CD4-positive, alpha-beta T cell (primary cell): ENCODE measurements at regions not wholly inside any gene's neighbourhood (a gene's known extent, or its start where the extent isn't known, plus 50 kb on each side); places are given as distances from the start of the nearest gene placed in this dataset.

ENCODE experiments used
- ATAC-seq: fragments of 200-7000 bp; cut with Tn5 transposase; one replicate; pipeline ENCODE4 v1.10.0; 2022; ENCODE audit warnings: mild to moderate bottlenecking; ENCODE audit not compliant: poor library complexity
- CTCF ChIA-PET: fragments of 350-600 bp; sonication (Branson Sonifier 250); formaldehyde crosslinking; loops from one replicate; lab custom pipeline; 2021; ENCODE audit warnings: antibody characterized with exemption, inconsistent platforms; lab: Charles Lee
- POLR2A ChIA-PET: fragments of 350-600 bp; sonication (Branson Sonifier 250); formaldehyde crosslinking; loops from one replicate; lab custom pipeline; 2021; ENCODE audit warnings: antibody characterized with exemption, inconsistent platforms; lab: Charles Lee
- DNase-seq, 14 experiments: peaks; one replicate each; pipeline ENCODE4 v3.0.0-alpha.2; 2013 to 2020; ENCODE audit warnings: mixed read lengths in 2 of 14
- H3K27ac ChIP-seq, 2 donors: one replicate each; pipeline versions ENCODE4 v1.5.1 to v1.7.0; 2013; ENCODE audit warnings: low read length in 2 of 2, low read depth in 1 of 2, mild to moderate bottlenecking in 1 of 2
- H3K27me3 ChIP-seq, 2 experiments: 1 replicate in 1 of 2; 2 replicates in 1 of 2; pipeline versions ENCODE4 v1.6.1 to v1.7.0; 2013; ENCODE audit warnings: low read length in 2 of 2, control low read depth in 1 of 2, mild to moderate bottlenecking in 1 of 2, moderate library complexity in 1 of 2; ENCODE audit not compliant: insufficient read depth in 2 of 2, control insufficient read depth in 1 of 2
- H3K36me3 ChIP-seq: one replicate; pipeline ENCODE4 v1.6.1; 2013; ENCODE audit warnings: low read length, control low read depth; ENCODE audit not compliant: insufficient read depth
- H3K4me1 ChIP-seq: one replicate; pipeline ENCODE4 v1.6.1; 2013; ENCODE audit warnings: low read length, control low read depth; ENCODE audit not compliant: insufficient read depth
- H3K4me3 ChIP-seq: one replicate; pipeline ENCODE4 v1.5.1; 2013; ENCODE audit warnings: mild to moderate bottlenecking, low read length, moderate library complexity
- H3K9me3 ChIP-seq, 2 experiments: 1 replicate in 1 of 2; 2 replicates in 1 of 2; pipeline versions ENCODE4 v1.6.1 to v1.7.0; 2013; ENCODE audit warnings: low read length in 2 of 2, mild to moderate bottlenecking in 2 of 2, control low read depth in 1 of 2, moderate library complexity in 1 of 2; ENCODE audit not compliant: control insufficient read depth in 1 of 2, insufficient read depth in 1 of 2
- H3K27ac Mint-ChIP-seq: one replicate; pipeline ENCODE4 v1.8.0; 2020; ENCODE audit warnings: mixed read lengths
- H3K27me3 Mint-ChIP-seq: one replicate; pipeline ENCODE4 v1.8.0; 2021; ENCODE audit warnings: mixed read lengths
- H3K36me3 Mint-ChIP-seq: one replicate; pipeline ENCODE4 v1.8.0; 2021; ENCODE audit warnings: low read depth, mixed read lengths
- H3K4me1 Mint-ChIP-seq: one replicate; pipeline ENCODE4 v1.8.0; 2021; ENCODE audit warnings: low read depth, mixed read lengths
- H3K4me3 Mint-ChIP-seq: one replicate; pipeline ENCODE4 v1.8.0; 2020; ENCODE audit warnings: mild to moderate bottlenecking, mixed read lengths
- H3K9me3 Mint-ChIP-seq: one replicate; pipeline ENCODE4 v1.8.0; 2020; ENCODE audit warnings: mixed read lengths
- CTCF ChIP-seq: fragments of 200-600 bp; IDR thresholded peaks from one replicate; pipeline ENCODE4 v1.8.0; 2022; ENCODE audit warnings: antibody characterized with exemption, mild to moderate bottlenecking
- intact Hi-C, 2 experiments: fragments of 100-400 bp; cut with DNase I in 1 of 2; cut with micrococcal nuclease in 1 of 2; formaldehyde crosslinking; loops; one replicate each; pipeline versions ENCODE4 v1.15.1 to v1.9.0; 2023 to 2025; cut with DNase I, micrococcal nuclease

- no peak overlapping the region for H3K4me3 ChIP-seq
- Mint-ChIP-seq H3K9me3 (no peaks in the 10 kb centered on the region), H3K4me1 (no peaks in the 10 kb centered on the region), H3K27ac (no peak overlapping the region), H3K4me3 (no peak overlapping the region), H3K36me3 (no peaks in the 10 kb centered on the region), H3K27me3 (no peaks in the 10 kb centered on the region)
- intact Hi-C loops: no loop called here
- ChIA-PET POLR2A (no interaction called here), CTCF (no interaction called here)
- no peak for ATAC-seq
- no peak for TF ChIP-seq CTCF
- DNase-seq: no peak
- H3K36me3 ChIP-seq: no peaks in the 10 kb centered on the region
- H3K9me3 ChIP-seq: no peaks in the 10 kb centered on the region
- H3K27ac ChIP-seq: no peak overlapping the region
- no peaks in the 10 kb centered on the region for H3K27me3 ChIP-seq
- no peaks in the 10 kb centered on the region for H3K4me1 ChIP-seq
Measured at GRCh38 chr18:22063672-22064071, 105.7 kb upstream of the GATA6 start.

- no peaks in the 10 kb centered on the region for H3K36me3 ChIP-seq
- intact Hi-C loops: no loop called here
- no peak for ATAC-seq
- no peak overlapping the region for H3K4me3 Mint-ChIP-seq
- no peaks in the 10 kb centered on the region for H3K27me3 ChIP-seq
- H3K27ac Mint-ChIP-seq: no peak overlapping the region
- H3K9me3 ChIP-seq: peaks cover 0 to 4% of the 10 kb centered on the region in 2 experiments
- no peaks in the 10 kb centered on the region for H3K27me3 Mint-ChIP-seq
- no peak for TF ChIP-seq CTCF
- H3K9me3 Mint-ChIP-seq: no peaks in the 10 kb centered on the region
- no peaks in the 10 kb centered on the region for H3K4me1 Mint-ChIP-seq
- no peaks in the 10 kb centered on the region for H3K4me1 ChIP-seq
- H3K27ac ChIP-seq: no peak overlapping the region
- no peaks in the 10 kb centered on the region for H3K36me3 Mint-ChIP-seq
- POLR2A ChIA-PET: no interaction called here
- no peak overlapping the region for H3K4me3 ChIP-seq
- no peak for DNase-seq
- CTCF ChIA-PET: no interaction called here
Measured at GRCh38 chr18:22064581-22064980, 104.8 kb upstream of the GATA6 start.

- H3K4me3 Mint-ChIP-seq: no peak overlapping the region
- DNase-seq: no peak
- CTCF ChIA-PET: no interaction called here
Measured at GRCh38 chr18:22065311-22065710, 104.1 kb upstream of the GATA6 start.

More at GRCh38 chr18:22065311-22065710, 104.1 kb upstream of the GATA6 start:
- H3K27ac ChIP-seq: no peak overlapping the region
- intact Hi-C loops: no loop called here
- H3K4me1 ChIP-seq: no peaks in the 10 kb centered on the region
- H3K4me3 ChIP-seq: no peak overlapping the region
- no peak overlapping the region for H3K27ac Mint-ChIP-seq
- no peaks in the 10 kb centered on the region for H3K36me3 ChIP-seq
- no peak for ATAC-seq
- H3K27me3 ChIP-seq: no peaks in the 10 kb centered on the region
- no peaks in the 10 kb centered on the region for H3K36me3 Mint-ChIP-seq
- POLR2A ChIA-PET: no interaction called here
- H3K27me3 Mint-ChIP-seq: no peaks in the 10 kb centered on the region
- H3K9me3 ChIP-seq: peaks cover 0 to 4% of the 10 kb centered on the region in 2 experiments
- no peaks in the 10 kb centered on the region for H3K9me3 Mint-ChIP-seq
- H3K4me1 Mint-ChIP-seq: no peaks in the 10 kb centered on the region
- TF ChIP-seq CTCF: no peak
